ENCODE measurements at regions not wholly inside any gene's neighbourhood (a gene's known extent, or its start where the extent isn't known, plus 50 kb on each side); places are given as distances from the start of the nearest gene placed in this dataset.

DNA sequence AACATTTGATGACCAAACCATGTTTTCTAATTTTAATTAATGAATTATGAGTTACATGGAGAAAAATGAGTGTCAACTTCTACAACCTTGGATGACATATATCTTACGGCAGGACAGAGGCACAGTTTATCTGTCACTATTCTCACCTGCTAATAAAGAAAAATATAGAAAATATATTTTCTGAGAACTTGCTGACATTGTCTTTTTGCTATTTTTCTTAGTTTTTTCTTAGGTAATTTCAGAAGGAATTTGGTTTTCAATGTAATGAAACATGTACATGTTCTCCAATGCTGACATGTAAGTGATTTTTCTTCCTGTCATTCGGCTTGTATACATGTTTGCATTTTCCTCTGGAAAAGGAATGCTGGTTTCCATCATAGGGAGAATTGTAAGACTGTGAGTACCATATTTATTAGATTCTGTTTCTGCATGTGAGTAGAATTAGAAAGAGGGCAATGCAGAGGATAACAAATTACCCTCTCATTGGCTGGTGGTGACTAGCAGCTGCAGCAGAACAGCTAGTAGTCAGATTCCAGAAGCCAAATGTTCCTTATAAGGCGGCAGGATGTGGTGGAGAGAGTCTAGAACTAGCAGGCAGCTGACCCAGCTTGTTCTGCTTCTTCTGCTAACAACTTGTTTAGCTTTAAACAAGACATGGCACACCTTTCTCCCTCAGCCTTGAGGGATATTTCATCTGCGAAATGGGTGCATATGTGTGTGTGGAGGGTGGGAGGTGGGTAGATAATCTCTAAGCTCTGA, 132.8 kb upstream of the SPACA1 start:
- H3K27me3 ChIP-seq (ENCODE audit: low read length): no peaks in the 10 kb centered on the region
- H2AFZ ChIP-seq (ENCODE audit: low read length): no peak overlapping the region
- H3K27ac ChIP-seq (ENCODE audit: low read length): peak overlapping the region; percentile 98
- DNase-seq: peak; percentile 57
- H4K20me1 ChIP-seq (ENCODE audit: insufficient read depth, low read depth, low read length): no peaks in the 10 kb centered on the region
- H3K9me2 ChIP-seq (replicated peaks; ENCODE audit: insufficient read depth, low read length): no peaks in the 10 kb centered on the region
- peaks cover 68% of the 10 kb centered on the region for H3K4me1 ChIP-seq (ENCODE audit: low read length)
- no peaks in the 10 kb centered on the region for H3K79me2 ChIP-seq (ENCODE audit: low read length)
- H3K9ac ChIP-seq (ENCODE audit: low read length): peak overlapping the region; percentile 13; the same call in 1 of the 2 replicates
- H3K36me3 ChIP-seq (ENCODE audit: insufficient read depth, low read length): no peaks in the 10 kb centered on the region; the same call in 1 of the 2 replicates
- H3K9me3 ChIP-seq (ENCODE audit: low read length): no peaks in the 10 kb centered on the region
- no peak overlapping the region for H3K4me2 ChIP-seq (ENCODE audit: low read depth, low read length, poor library complexity, severe bottlenecking)
- H3K4me3 ChIP-seq (ENCODE audit: low read length): no peak overlapping the region

DNA sequence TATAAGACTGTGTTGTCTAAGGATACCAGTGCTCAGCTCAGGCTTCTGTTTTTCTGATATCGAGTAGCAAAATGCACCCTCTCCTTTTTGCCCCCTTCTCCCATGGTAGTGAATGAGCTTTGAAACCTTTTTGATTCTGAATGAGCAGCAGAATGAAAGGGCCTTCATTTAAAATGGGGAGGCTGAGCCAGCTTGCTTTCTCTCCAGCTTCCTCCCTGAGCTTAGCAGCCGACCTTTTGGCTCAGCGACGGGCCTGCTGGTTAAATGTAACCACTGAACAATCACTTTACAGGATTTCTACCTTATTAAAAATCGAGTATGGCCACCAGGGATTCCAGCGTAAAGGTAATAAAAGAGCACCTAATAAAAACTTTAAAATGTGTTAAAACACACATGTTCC, 133.7 kb upstream of the SPACA1 start:
- Histone ChIP-seq H3K4me2 (ENCODE audit: low read depth, low read length, poor library complexity, severe bottlenecking) (no peak overlapping the region), H3K9me2 (replicated peaks; ENCODE audit: insufficient read depth, low read length) (no peaks in the 10 kb centered on the region), H3K79me2 (ENCODE audit: low read length) (no peaks in the 10 kb centered on the region), H4K20me1 (ENCODE audit: insufficient read depth, low read depth, low read length) (no peaks in the 10 kb centered on the region), H3K9ac (ENCODE audit: low read length) (no peak overlapping the region), H3K36me3 (ENCODE audit: insufficient read depth, low read length) (no peaks in the 10 kb centered on the region; the same call in 1 of the 2 replicates), H3K4me3 (ENCODE audit: low read length) (no peak overlapping the region), H3K4me1 (ENCODE audit: low read length) (peaks cover 65% of the 10 kb centered on the region), H3K27ac (ENCODE audit: low read length) (peak overlapping the region; percentile 98), H3K9me3 (ENCODE audit: low read length) (no peaks in the 10 kb centered on the region), H2AFZ (ENCODE audit: low read length) (no peak overlapping the region), H3K27me3 (ENCODE audit: low read length) (no peaks in the 10 kb centered on the region)
- no peak for DNase-seq

DNA sequence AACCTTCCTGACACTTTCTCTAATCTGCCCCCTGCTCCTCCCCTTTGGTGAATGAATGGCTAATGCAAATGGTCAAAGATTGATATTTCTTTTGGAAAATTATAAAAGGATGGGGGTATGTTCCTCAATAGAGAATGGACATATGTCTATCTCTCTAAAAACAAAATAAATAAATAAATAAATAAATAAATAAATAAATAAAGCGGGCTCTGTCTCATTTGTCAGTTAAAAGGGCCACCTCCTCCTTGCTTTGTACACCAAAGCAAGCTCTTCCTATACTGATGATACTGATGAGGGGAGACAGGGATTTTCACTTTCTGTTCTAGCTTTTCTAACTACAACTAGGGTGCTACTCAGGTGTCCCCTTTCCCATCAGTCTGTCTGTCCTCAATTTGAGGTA, 135.5 kb upstream of the SPACA1 start:
- no peak overlapping the region for H3K27ac ChIP-seq (ENCODE audit: low read length)
- no peak overlapping the region for H3K4me3 ChIP-seq (ENCODE audit: low read length)
- H2AFZ ChIP-seq (ENCODE audit: low read length): no peak overlapping the region
- no peak overlapping the region for H3K4me2 ChIP-seq (ENCODE audit: low read depth, low read length, poor library complexity, severe bottlenecking)
- DNase-seq: no peak
- H3K9ac ChIP-seq (ENCODE audit: low read length): no peak overlapping the region
- no peaks in the 10 kb centered on the region for H3K9me3 ChIP-seq (ENCODE audit: low read length)
- H3K27me3 ChIP-seq (ENCODE audit: low read length): no peaks in the 10 kb centered on the region
- H3K79me2 ChIP-seq (ENCODE audit: low read length): no peaks in the 10 kb centered on the region
- H3K4me1 ChIP-seq (ENCODE audit: low read length): peaks cover 65% of the 10 kb centered on the region
- no peaks in the 10 kb centered on the region for H4K20me1 ChIP-seq (ENCODE audit: insufficient read depth, low read depth, low read length)
- H3K9me2 ChIP-seq (replicated peaks; ENCODE audit: insufficient read depth, low read length): no peaks in the 10 kb centered on the region
- no peaks in the 10 kb centered on the region; the same call in 1 of the 2 replicates for H3K36me3 ChIP-seq (ENCODE audit: insufficient read depth, low read length)

DNA sequence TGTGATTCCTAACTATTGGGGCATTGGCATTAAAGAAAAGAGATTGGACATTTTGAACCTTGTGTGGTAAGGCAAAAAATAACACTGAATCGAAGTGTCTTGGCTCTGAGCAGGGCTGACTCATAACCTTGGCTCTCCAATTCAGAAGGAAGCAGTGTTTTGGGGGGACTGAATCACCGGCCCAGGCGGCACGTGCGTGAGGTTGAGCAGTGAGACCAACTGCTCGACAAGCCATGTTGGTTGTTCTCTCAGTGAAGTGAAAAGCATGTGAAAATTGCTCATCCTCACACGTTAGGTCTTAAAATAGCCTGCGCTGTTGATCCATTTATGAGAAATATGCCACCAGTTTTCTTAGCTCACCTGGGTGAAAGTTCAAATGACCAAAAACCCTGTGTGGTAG, 137.8 kb upstream of the SPACA1 start:
- Histone ChIP-seq H3K27me3 (ENCODE audit: low read length) (no peaks in the 10 kb centered on the region), H3K36me3 (ENCODE audit: insufficient read depth, low read length) (no peaks in the 10 kb centered on the region), H3K9me3 (ENCODE audit: low read length) (no peaks in the 10 kb centered on the region), H3K27ac (ENCODE audit: low read length) (no peak overlapping the region), H3K9me2 (replicated peaks; ENCODE audit: insufficient read depth, low read length) (no peaks in the 10 kb centered on the region), H3K4me2 (ENCODE audit: low read depth, low read length, poor library complexity, severe bottlenecking) (no peak overlapping the region), H3K4me3 (ENCODE audit: low read length) (no peak overlapping the region), H4K20me1 (ENCODE audit: insufficient read depth, low read depth, low read length) (no peaks in the 10 kb centered on the region), H3K4me1 (ENCODE audit: low read length) (peaks cover 65% of the 10 kb centered on the region), H3K9ac (ENCODE audit: low read length) (no peak overlapping the region), H3K79me2 (ENCODE audit: low read length) (no peaks in the 10 kb centered on the region), H2AFZ (ENCODE audit: low read length) (no peak overlapping the region)
- no peak for DNase-seq

DNA sequence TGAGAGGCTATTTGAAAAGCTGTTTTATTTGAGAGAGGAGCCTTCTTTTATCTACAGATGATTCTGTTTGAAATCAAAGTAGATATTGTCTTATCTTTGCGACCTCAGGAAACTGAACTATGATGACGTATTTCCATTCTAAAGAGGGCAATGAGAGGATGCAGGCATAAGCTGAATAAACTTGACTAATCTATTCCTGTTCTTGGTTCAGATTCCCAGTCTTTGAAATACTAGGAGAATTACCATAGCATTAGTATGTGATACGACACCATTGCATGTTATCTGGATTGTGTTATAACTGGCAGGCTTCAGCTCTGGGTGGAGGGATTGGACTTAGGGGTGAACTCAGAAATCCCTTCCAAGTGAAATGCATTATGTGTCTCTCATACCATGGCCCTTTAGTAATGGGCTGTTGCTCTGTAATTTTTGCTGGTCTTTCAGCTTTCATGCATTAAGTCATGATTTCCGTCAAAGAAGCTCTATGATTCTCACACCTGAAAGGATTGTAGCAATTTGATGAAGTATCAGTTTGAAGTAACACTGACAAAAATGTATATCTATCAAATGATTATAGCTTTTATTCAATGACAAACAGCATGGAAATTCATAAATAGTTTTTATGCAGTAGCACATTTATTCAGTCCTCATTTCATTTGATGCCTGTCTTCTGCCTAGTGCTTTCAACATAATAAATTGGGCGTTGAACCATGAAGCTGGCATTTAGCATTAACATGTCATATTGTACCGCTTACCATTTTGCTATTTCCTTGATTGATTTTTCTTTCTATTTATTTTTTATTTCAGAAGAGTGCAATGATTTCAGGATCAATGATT, 138.4 kb upstream of the SPACA1 start:
- Histone ChIP-seq H4K20me1 (ENCODE audit: insufficient read depth, low read depth, low read length) (no peaks in the 10 kb centered on the region), H3K27ac (ENCODE audit: low read length) (peak overlapping the region; percentile 64), H2AFZ (ENCODE audit: low read length) (peak overlapping the region; percentile 22; the same call in 1 of the 2 replicates), H3K9ac (ENCODE audit: low read length) (no peak overlapping the region; the same call in 1 of the 2 replicates), H3K9me2 (replicated peaks; ENCODE audit: insufficient read depth, low read length) (no peaks in the 10 kb centered on the region), H3K36me3 (ENCODE audit: insufficient read depth, low read length) (no peaks in the 10 kb centered on the region), H3K9me3 (ENCODE audit: low read length) (no peaks in the 10 kb centered on the region), H3K4me2 (ENCODE audit: low read depth, low read length, poor library complexity, severe bottlenecking) (peak overlapping the region; percentile 18), H3K79me2 (ENCODE audit: low read length) (no peaks in the 10 kb centered on the region), H3K4me3 (ENCODE audit: low read length) (no peak overlapping the region), H3K4me1 (ENCODE audit: low read length) (peaks cover 65% of the 10 kb centered on the region), H3K27me3 (ENCODE audit: low read length) (no peaks in the 10 kb centered on the region)
- DNase-seq: no peak

DNA sequence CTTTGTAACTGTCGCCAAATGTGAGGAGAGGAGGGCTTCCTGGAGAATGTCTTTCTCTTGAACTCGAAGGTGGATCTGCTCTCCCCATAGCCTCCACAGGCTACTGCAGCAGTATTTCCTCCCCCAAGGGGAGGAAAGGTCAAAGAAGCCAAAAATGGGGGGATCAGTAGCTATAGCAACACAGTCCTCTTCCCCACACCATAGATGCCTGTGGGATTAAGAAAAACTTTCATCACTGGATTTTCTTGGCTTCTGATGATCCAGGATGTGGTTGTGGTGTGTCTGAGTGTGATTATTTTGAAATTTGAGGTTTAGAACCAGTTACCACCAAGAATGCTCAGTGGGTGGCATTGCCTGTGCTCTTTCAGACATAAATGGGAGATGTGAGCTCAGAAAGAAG, 140.1 kb upstream of the SPACA1 start:
- no peak overlapping the region for H2AFZ ChIP-seq (ENCODE audit: low read length)
- H3K27ac ChIP-seq (ENCODE audit: low read length): peak overlapping the region; percentile 64; the same call in 1 of the 2 replicates

DNA sequence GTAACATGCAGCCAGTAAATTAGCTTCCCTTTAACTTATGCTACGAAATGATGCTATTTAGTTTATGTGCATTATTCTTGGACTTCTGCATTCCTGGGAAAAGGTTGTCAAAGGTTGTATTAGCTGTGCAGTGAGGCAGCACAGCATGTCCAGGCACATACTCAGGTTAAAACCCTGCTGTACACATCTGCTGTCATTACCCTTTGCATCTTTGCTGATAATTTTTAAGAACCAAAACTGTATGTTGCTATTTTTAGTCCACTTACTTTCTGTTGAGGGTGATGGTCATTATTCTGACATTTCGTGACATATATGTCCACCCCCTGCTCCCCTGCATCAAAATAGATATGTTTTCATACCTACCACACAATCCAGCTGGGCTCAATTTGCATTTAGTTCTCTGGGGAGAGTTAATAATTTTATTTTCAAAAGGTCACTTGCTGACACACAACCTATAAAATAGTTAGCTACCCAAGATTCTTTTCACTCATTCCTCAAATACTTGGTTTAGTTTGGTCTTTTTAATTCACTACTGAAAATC, 142.5 kb upstream of the SPACA1 start:
- H4K20me1 ChIP-seq (ENCODE audit: insufficient read depth, low read depth, low read length): no peaks in the 10 kb centered on the region
- H3K9ac ChIP-seq (ENCODE audit: low read length): peak overlapping the region; percentile 43
- H3K4me1 ChIP-seq (ENCODE audit: low read length): peaks cover 76% of the 10 kb centered on the region
- no peaks in the 10 kb centered on the region for H3K36me3 ChIP-seq (ENCODE audit: insufficient read depth, low read length)
- DNase-seq: peak; percentile 66
- peak overlapping the region; percentile 89 for H3K27ac ChIP-seq (ENCODE audit: low read length)
- no peaks in the 10 kb centered on the region for H3K9me2 ChIP-seq (replicated peaks; ENCODE audit: insufficient read depth, low read length)
- peak overlapping the region; percentile 23 for H3K4me3 ChIP-seq (ENCODE audit: low read length)
- H3K27me3 ChIP-seq (ENCODE audit: low read length): no peaks in the 10 kb centered on the region
- H3K9me3 ChIP-seq (ENCODE audit: low read length): no peaks in the 10 kb centered on the region
- H3K79me2 ChIP-seq (ENCODE audit: low read length): no peaks in the 10 kb centered on the region
- peak overlapping the region; percentile 71 for H3K4me2 ChIP-seq (ENCODE audit: low read depth, low read length, poor library complexity, severe bottlenecking)
- H2AFZ ChIP-seq (ENCODE audit: low read length): no peak overlapping the region

More for the DNA sequence above, 140.1 kb upstream of the SPACA1 start:
- Histone ChIP-seq H3K4me3 (ENCODE audit: low read length) (no peak overlapping the region), H3K4me2 (ENCODE audit: low read depth, low read length, poor library complexity, severe bottlenecking) (no peak overlapping the region), H3K4me1 (ENCODE audit: low read length) (peaks cover 73% of the 10 kb centered on the region), H3K9me2 (replicated peaks; ENCODE audit: insufficient read depth, low read length) (no peaks in the 10 kb centered on the region), H3K27me3 (ENCODE audit: low read length) (no peaks in the 10 kb centered on the region), H3K9me3 (ENCODE audit: low read length) (no peaks in the 10 kb centered on the region), H3K79me2 (ENCODE audit: low read length) (no peaks in the 10 kb centered on the region), H3K9ac (ENCODE audit: low read length) (no peak overlapping the region), H4K20me1 (ENCODE audit: insufficient read depth, low read depth, low read length) (no peaks in the 10 kb centered on the region), H3K36me3 (ENCODE audit: insufficient read depth, low read length) (no peaks in the 10 kb centered on the region)
- DNase-seq: no peak

DNA sequence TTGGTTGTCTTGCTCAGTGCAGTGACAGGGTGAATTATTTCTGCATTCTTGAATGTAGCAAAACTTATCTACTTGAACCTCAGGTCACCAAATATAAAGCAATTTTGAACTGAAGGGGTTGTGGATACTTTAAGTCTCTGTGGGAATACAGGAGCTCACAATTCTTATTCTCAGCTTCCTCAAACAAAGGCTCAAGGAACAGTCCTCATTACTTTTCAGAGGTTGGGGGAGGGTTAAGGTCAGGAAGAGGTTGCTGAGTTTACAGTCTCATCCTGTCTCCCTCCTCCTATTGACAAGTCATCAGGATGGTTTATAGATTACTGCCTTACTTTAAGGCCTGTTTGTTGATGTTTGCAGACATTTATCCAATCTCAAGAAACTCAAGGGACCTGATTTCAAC, 143.6 kb upstream of the SPACA1 start:
- H3K27ac ChIP-seq (ENCODE audit: low read length): peak overlapping the region; percentile 89
- H3K4me2 ChIP-seq (ENCODE audit: low read depth, low read length, poor library complexity, severe bottlenecking): peak overlapping the region; percentile 71
- H3K4me1 ChIP-seq (ENCODE audit: low read length): peaks cover 73% of the 10 kb centered on the region
- 0 out of 2 replicates have a peak overlapping the region, but pooled peaks have one; percentile 23 for H3K4me3 ChIP-seq (ENCODE audit: low read length)
- H3K9ac ChIP-seq (ENCODE audit: low read length): peak overlapping the region; percentile 35
- H3K9me3 ChIP-seq (ENCODE audit: low read length): no peaks in the 10 kb centered on the region
- H3K27me3 ChIP-seq (ENCODE audit: low read length): no peaks in the 10 kb centered on the region
- no peaks in the 10 kb centered on the region for H3K36me3 ChIP-seq (ENCODE audit: insufficient read depth, low read length)
- no peaks in the 10 kb centered on the region for H4K20me1 ChIP-seq (ENCODE audit: insufficient read depth, low read depth, low read length)
- DNase-seq: no peak
- H3K9me2 ChIP-seq (replicated peaks; ENCODE audit: insufficient read depth, low read length): no peaks in the 10 kb centered on the region
- H3K79me2 ChIP-seq (ENCODE audit: low read length): no peaks in the 10 kb centered on the region
- H2AFZ ChIP-seq (ENCODE audit: low read length): 0 out of 2 replicates have a peak overlapping the region, but pooled peaks have one; percentile 9
